CD14-positive monocyte (primary cell): ENCODE measurements at regions not wholly inside any gene's neighbourhood (a gene's known extent, or its start where the extent isn't known, plus 50 kb on each side); places are given as distances from the start of the nearest gene placed in this dataset.

Source experiments
- DNase-seq, 3 donors: peaks; one replicate each; pipeline ENCODE4 v3.0.0-alpha.2; 2011 to 2022
- H2AFZ ChIP-seq: 2 replicates; pipeline ENCODE4 v1.6.0; 2012; ENCODE audit warnings: mild to moderate bottlenecking, low read depth, low read length, inconsistent platforms; ENCODE audit not compliant: insufficient read depth, poor library complexity, severe bottlenecking
- H3K27ac ChIP-seq, 2 donors: 1 replicate in 1 of 2; 2 replicates in 1 of 2; pipeline ENCODE4 v1.5.1; 2012 to 2013; ENCODE audit warnings: low read length in 2 of 2, control low read depth in 1 of 2, inconsistent platforms in 1 of 2, low read depth in 1 of 2, mild to moderate bottlenecking in 1 of 2
- H3K27me3 ChIP-seq, 2 donors: one replicate each; pipeline versions ENCODE4 v1.6.0 to v1.6.1; 2011 to 2013; ENCODE audit warnings: low read length in 2 of 2; ENCODE audit not compliant: control insufficient read depth in 2 of 2, insufficient read depth in 2 of 2
- H3K36me3 ChIP-seq, 2 donors: replicated peaks in 1 of 2; 1 replicate in 1 of 2; 2 replicates in 1 of 2; pipeline versions ENCODE4 v1.5.1 to v1.6.1; 2012 to 2013; ENCODE audit warnings: low read length in 2 of 2, control low read depth in 1 of 2, inconsistent platforms in 1 of 2, mild to moderate bottlenecking in 1 of 2; ENCODE audit not compliant: insufficient read depth in 2 of 2, control insufficient read depth in 1 of 2
- H3K4me1 ChIP-seq, 2 donors: 1 replicate in 1 of 2; 2 replicates in 1 of 2; pipeline versions ENCODE4 v1.5.1 to v1.6.1; 2012 to 2013; ENCODE audit warnings: low read length in 2 of 2, control low read depth in 1 of 2, inconsistent platforms in 1 of 2, mild to moderate bottlenecking in 1 of 2, moderate library complexity in 1 of 2; ENCODE audit not compliant: insufficient read depth in 2 of 2, control insufficient read depth in 1 of 2
- H3K4me2 ChIP-seq: replicated peaks from 2 replicates; pipeline ENCODE3; 2012; ENCODE audit warnings: low read length, moderate library complexity, mild to moderate bottlenecking; ENCODE audit not compliant: poor library complexity, severe bottlenecking; ENCODE audit errors: extremely low read depth
- H3K4me3 ChIP-seq, 3 experiments: fragments of 200-600 bp in 1 of 3; sonication (generic) in 1 of 3; replicated peaks in 1 of 3; 1 replicate in 2 of 3; 2 replicates in 1 of 3; pipeline ENCODE4 v1.5.1; 2011 to 2013; ENCODE audit warnings: low read length in 3 of 3, mild to moderate bottlenecking in 3 of 3, control low read depth in 2 of 3, low read depth in 2 of 3, inconsistent platforms in 1 of 3, moderate library complexity in 1 of 3
- H3K79me2 ChIP-seq: 2 replicates; pipeline ENCODE4 v1.6.0; 2012; ENCODE audit warnings: mild to moderate bottlenecking, control low read depth, inconsistent platforms, low read length, moderate library complexity; ENCODE audit not compliant: insufficient read depth
- H3K9ac ChIP-seq: 2 replicates; pipeline ENCODE4 v1.6.0; 2017; ENCODE audit warnings: low read length, mild to moderate bottlenecking; ENCODE audit not compliant: insufficient read depth, poor library complexity, severe bottlenecking
- H3K9me3 ChIP-seq, 2 donors: replicated peaks in 1 of 2; 1 replicate in 1 of 2; 2 replicates in 1 of 2; pipeline versions ENCODE4 v1.5.1 to v1.6.1; 2012 to 2013; ENCODE audit warnings: low read length in 2 of 2, control low read depth in 1 of 2; ENCODE audit not compliant: control insufficient read depth in 1 of 2, insufficient read depth in 1 of 2
- H4K20me1 ChIP-seq: 2 replicates; pipeline ENCODE4 v1.6.0; 2012; ENCODE audit warnings: mild to moderate bottlenecking, low read length, control low read depth, moderate library complexity; ENCODE audit not compliant: insufficient read depth
- H3K27ac Mint-ChIP-seq, 7 donors: one replicate each; pipeline ENCODE4 v1.8.0; 2020; ENCODE audit warnings: mild to moderate bottlenecking in 7 of 7, mixed read lengths in 7 of 7, moderate library complexity in 6 of 7, inconsistent platforms in 2 of 7
- H3K27me3 Mint-ChIP-seq, 3 donors: one replicate each; pipeline ENCODE4 v1.8.0; 2021 to 2022; ENCODE audit warnings: low read depth in 3 of 3, mild to moderate bottlenecking in 3 of 3, mixed read lengths in 3 of 3, moderate library complexity in 3 of 3, inconsistent platforms in 1 of 3
- H3K36me3 Mint-ChIP-seq, 2 donors: one replicate each; pipeline ENCODE4 v1.8.0; 2020; ENCODE audit warnings: mixed read lengths in 2 of 2, inconsistent platforms in 1 of 2, mild to moderate bottlenecking in 1 of 2
- H3K4me1 Mint-ChIP-seq: one replicate; pipeline ENCODE4 v1.8.0; 2020; ENCODE audit warnings: mild to moderate bottlenecking, mixed read lengths
- H3K4me3 Mint-ChIP-seq, 2 donors: one replicate each; pipeline ENCODE4 v1.8.0; 2020; ENCODE audit warnings: mild to moderate bottlenecking in 2 of 2, mixed read lengths in 2 of 2, moderate library complexity in 1 of 2
- H3K9me3 Mint-ChIP-seq, 7 donors: one replicate each; pipeline ENCODE4 v1.8.0; 2020 to 2022; ENCODE audit warnings: mixed read lengths in 7 of 7, mild to moderate bottlenecking in 6 of 7, moderate library complexity in 6 of 7, inconsistent platforms in 2 of 7
- WGBS: methylation state at CpG from one replicate; pipeline ENCODE4 v1.1.5; 2013; ENCODE audit warnings: missing lambda C conversion rate; ENCODE audit not compliant: insufficient coverage; 5-methylcytosine and 5-hydroxymethylcytosine counted together
- intact Hi-C, 2 donors: fragments of 100-400 bp; cut with micrococcal nuclease; formaldehyde crosslinking; loops; one replicate each; pipeline versions ENCODE4 v1.15.0 to v1.15.1; 2023
- TF ChIP-seq, protein P1 (sequence below): fragments of 200-600 bp; IDR thresholded peaks from one replicate; pipeline ENCODE4 v1.8.0; 2022; ENCODE audit warnings: antibody characterized with exemption, mild to moderate bottlenecking

DNA sequence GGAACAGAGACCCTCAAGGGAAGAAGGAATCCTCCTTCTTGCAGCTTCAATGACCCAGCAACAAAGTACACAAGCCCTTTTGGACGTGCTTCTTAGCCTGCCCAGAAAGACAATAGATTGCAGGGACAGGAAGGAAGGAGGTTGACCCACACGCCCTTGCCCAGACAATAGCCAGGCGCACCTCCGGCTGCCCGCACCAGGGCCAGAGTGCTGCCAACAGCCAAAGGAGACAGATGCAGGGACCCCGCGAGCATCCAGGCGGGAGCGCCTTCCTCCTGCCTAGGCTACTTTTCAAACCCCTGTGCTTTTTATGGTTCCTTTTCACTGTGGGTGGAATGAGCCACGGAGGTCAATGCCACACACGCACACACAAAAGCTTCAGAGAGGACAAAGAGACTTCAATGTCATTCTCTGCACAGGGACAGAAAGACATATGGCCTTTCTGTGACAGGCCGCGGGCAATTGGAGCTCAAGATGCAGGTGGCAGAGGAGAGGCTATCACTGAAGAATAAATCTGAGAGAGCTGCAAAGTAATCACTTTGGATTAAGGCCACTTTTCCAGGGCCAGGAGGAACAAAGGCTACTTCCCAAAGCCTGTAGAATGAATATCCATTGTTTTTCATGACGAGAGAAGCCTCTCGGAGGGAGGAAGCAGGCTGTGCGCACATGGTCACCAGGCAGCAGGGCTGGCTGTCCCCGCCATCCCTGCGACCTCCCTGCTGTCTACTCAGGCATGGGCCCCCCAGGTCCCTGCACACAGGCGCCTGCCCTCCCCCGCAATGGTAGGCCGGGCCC is 300.6 kb downstream of the EIPR1 start:
- no peak overlapping the region for H3K4me3 Mint-ChIP-seq
- Histone ChIP-seq H3K9ac (no peak overlapping the region), H3K79me2 (no peaks in the 10 kb centered on the region), H3K27me3 (no peaks in the 10 kb centered on the region), H3K9me3 (no peaks in the 10 kb centered on the region), H3K36me3 (no peaks in the 10 kb centered on the region), H3K4me1 (no peaks in the 10 kb centered on the region), H3K4me3 (no peak overlapping the region), H3K27ac (no peak overlapping the region), H3K4me2 (no peak overlapping the region), H4K20me1 (no peaks in the 10 kb centered on the region), H2AFZ (no peak overlapping the region)
- H3K4me1 Mint-ChIP-seq: peaks cover 4% of the 10 kb centered on the region
- WGBS: 77% methylated on average over 17 of the region's 21 CpGs
- intact Hi-C loops: no loop called here
- no peaks in the 10 kb centered on the region for H3K36me3 Mint-ChIP-seq
- H3K27ac Mint-ChIP-seq: no peak overlapping the region
- TF ChIP-seq, protein P1, sequence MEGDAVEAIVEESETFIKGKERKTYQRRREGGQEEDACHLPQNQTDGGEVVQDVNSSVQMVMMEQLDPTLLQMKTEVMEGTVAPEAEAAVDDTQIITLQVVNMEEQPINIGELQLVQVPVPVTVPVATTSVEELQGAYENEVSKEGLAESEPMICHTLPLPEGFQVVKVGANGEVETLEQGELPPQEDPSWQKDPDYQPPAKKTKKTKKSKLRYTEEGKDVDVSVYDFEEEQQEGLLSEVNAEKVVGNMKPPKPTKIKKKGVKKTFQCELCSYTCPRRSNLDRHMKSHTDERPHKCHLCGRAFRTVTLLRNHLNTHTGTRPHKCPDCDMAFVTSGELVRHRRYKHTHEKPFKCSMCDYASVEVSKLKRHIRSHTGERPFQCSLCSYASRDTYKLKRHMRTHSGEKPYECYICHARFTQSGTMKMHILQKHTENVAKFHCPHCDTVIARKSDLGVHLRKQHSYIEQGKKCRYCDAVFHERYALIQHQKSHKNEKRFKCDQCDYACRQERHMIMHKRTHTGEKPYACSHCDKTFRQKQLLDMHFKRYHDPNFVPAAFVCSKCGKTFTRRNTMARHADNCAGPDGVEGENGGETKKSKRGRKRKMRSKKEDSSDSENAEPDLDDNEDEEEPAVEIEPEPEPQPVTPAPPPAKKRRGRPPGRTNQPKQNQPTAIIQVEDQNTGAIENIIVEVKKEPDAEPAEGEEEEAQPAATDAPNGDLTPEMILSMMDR: no peak
- H3K27me3 Mint-ChIP-seq: peaks cover 0 to 2% (median 1%) of the 10 kb centered on the region in 3 donors
- H3K9me3 Mint-ChIP-seq: peaks cover 0 to 5% (median 2%) of the 10 kb centered on the region in 7 donors
- DNase-seq: no peak

DNA sequence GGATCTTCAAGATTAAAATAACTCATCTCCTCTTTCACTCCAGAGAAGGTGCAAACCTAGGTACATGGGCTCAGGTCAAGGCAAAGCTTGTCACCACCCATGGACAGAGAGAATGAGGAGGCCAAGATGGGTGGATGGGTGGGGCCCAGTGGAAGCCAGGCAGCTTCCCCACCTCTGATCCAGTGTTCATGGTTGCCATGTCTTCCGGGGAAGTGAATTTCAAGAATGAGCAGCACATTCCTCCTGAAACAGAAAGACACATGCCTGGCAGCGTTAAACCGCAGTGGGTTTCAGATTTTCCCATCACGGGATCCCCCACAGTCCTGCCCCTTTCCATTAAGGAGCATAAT is 301.7 kb downstream of the EIPR1 start:
- Mint-ChIP-seq H3K4me1 (peaks cover 4% of the 10 kb centered on the region), H3K27me3 (peaks cover 0 to 2% (median 1%) of the 10 kb centered on the region in 3 donors), H3K9me3 (peaks cover 0 to 5% (median 1%) of the 10 kb centered on the region in 7 donors), H3K36me3 (no peaks in the 10 kb centered on the region), H3K4me3 (no peak overlapping the region), H3K27ac (no peak overlapping the region)
- Histone ChIP-seq H3K4me2 (no peak overlapping the region), H4K20me1 (no peaks in the 10 kb centered on the region), H3K4me3 (no peak overlapping the region), H3K79me2 (no peaks in the 10 kb centered on the region), H3K27ac (no peak overlapping the region), H3K4me1 (no peaks in the 10 kb centered on the region), H2AFZ (no peak overlapping the region), H3K27me3 (no peaks in the 10 kb centered on the region), H3K36me3 (no peaks in the 10 kb centered on the region), H3K9ac (no peak overlapping the region), H3K9me3 (no peaks in the 10 kb centered on the region)
- intact Hi-C loops: no loop called here
- WGBS: no CpG with 5 or more reads among the region's 4 CpGs
- no peak for DNase-seq
- TF ChIP-seq, protein P1: no peak
